HG03520 (cell line): ENCODE measurements at regions not wholly inside any gene's neighbourhood (a gene's known extent, or its start where the extent isn't known, plus 50 kb on each side); places are given as distances from the start of the nearest gene placed in this dataset.
"Not testable (repeated sequence)": the region's sequence is repeated elsewhere in the genome, so short reads cannot be mapped to it uniquely, and the experiment has no call there.

Source experiments
- ATAC-seq: cut with Tn5 transposase; IDR thresholded peaks from one replicate; pipeline ENCODE4 v1.9.1; 2021; ENCODE audit warnings: mild to moderate bottlenecking, moderate library complexity; ENCODE audit not compliant: unreplicated experiment

DNA sequence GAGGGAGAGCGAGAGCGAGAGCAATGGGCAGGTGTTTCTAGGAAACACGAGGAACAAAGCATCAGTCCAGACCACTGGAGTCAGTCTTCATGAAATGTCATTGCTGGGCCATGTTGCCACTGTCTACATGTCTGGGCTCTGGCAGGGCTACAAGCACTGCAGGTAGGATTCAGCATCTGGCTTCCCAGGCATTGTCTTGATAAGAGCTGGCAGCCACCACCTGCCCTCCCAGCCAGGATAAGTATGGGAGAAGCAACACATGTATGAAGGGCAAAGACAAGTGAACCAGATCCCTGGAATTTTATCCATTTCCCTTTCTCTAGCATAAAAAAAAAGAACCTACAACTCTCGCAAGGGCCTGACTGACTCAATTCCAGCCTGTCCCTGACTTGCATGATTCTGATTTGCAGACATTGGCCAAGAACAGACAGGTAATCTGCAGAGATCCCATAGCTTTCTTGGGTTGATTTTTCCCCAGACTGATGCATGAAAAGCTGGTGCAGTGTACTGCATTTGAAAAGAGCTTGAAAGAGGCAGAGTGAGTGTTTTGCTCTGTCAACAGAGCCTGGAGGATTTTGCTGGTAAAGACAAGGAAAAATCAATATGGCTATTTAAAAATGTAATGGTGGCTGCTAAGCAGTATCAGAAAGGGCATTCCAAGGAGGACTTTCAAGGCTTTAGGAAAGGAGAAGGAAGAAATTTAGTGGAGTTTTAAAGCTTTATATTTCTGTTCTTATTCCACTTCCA, 157.2 kb upstream of the MYRIP start:
- ATAC-seq = no peak

DNA sequence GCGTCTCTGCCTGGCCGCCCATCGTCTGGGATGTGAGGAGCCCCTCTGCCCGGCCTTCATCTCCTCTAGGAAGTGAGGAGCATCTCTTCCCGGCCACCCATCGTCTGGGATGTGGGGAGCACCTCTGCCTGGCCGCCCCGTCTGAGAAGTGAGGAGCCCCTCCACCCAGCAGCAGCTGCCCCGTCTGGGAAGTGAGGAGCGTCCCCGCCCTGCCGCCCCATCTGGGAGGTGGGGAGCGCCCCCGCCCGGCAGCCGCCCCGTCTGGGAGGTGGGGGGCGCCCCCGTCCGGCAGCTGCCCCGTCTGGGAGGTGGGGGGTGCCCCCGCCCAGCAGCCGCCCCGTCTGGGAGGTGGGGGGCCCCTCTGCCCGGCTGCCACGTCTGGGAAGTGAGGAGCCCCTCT, 153.7 kb upstream of the MYRIP start:
- ATAC-seq = not testable (repeated sequence)

DNA sequence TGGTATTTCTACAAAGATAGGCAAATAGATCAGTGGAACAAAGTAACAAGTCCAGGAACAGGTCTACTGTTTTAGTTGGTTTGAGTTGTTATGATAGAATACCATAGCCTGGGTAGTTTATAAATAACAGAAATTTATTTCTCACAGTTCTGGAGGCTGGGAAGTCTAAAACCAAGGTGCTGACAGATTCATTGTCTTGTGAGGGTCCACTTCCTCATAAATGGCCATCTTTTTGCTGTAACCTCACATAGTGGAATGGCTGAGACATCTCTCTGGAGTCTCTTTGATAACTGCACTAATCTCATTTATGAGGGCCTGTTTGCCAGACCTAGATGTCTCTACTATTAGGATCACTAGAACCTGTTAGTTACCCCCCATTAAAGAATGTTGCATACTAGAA, 152.3 kb upstream of the MYRIP start:
- no peak for ATAC-seq

DNA sequence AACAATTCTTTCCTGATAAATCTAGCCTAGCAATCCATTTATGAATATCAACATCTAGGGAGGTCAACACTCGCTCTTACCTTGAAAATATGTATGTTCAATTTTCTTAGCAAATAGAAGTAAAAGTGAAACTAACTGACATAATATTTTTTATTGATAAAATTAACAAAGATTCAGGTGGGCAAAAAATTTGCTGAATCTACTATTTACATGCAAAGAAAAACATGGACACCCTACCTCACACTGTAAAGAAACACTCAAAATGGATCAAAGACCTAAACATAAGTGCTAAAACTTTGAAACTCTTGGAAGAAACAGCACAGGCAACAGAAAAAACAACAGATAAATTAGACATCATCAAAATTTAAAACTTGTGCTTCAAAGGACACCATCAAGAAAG, 151.6 kb upstream of the MYRIP start:
- no peak for ATAC-seq

DNA sequence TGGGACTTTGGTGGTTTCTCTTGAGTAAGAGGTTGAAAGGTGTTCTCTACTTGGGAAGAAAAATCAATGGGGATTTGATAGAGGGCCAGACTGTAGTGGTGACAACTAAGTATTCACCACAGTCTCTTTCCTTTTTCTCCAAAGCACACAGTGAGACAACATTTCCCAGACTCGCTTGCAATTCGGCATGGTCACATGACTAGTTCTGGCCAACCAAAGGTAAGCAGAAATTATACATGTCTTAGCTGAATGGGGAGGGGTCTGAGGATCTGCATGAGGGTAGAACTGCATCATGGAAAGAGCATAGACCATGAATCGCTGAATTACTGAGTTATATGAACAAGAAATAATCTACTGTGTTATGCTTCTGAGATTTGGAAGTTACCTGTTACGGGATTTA, 144.5 kb upstream of the MYRIP start:
- no peak for ATAC-seq

DNA sequence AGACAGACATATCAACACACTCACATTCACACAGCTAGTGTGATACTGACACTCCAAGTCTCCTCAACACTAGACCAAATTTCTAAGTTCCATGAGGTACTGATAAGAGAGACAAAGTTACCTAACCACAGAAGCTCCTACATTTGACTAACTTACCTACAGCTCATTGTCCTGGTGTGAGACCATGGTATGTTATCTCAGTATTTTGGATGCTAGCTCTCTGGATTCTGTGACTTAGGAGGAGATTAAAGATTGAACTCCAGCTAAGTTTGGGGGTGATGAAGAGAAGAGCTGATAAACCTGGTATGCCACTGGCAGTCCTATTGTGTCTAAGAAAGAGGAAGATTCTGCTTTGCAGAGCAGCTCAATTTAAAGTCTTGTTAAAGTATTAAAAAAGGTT, 144.0 kb upstream of the MYRIP start:
- no peak for ATAC-seq

DNA sequence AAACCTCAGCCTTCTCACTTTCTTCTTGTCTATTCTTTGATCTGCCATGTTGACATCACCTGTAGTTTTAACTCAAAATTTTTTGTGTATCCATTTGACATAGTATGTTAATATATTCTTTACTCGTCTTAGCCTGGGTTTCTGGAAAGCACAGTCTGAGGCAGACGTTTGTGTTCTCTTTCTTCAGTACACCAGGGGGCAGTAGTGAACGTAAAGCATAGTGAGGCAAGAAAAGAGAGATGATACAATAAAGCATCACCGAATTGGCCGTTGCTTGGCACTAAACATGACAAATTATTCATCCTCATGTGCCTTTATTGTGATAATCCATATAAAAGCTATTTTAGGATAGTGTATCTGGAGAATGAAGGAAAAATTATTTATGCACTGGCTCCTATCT, 141.0 kb upstream of the MYRIP start:
- ATAC-seq = no peak

DNA sequence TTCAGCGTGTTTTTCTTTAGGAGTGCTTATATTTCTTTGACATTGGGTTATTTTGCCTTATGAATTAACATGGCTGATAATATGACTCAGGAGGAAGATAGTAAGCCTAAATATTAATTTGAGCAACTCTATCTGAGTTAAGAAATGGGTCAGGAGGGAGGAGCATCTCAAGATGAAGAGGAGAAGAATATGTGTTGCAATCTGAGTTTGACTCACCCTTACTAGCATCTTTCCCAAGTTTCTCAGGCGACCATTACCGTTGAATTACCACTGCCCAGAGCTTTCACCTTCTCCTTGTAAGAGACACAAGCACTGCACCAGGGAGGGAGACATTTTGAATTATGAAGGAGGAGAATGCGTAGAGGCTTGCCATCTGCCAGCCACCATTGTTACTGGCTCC, 138.3 kb upstream of the MYRIP start:
- ATAC-seq = no peak

DNA sequence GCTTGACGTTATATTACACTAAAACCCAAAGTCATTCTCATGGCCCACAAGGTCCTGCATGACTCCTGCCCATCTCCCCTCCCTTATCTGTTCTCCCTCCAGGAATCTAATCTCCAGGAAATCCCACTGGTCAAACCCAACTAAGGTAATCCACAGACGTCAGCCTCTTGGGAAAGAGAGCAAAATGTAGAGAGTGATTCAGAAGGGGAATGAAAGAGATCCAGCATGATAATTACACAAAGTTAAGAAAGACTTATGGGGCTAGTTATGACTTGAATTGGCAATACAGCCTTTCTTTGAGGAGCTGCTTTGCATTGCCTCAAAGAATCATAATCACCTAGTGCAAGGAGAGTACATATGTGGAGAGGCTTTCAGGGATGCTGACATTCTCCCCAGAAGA, 137.8 kb upstream of the MYRIP start:
- no peak for ATAC-seq

DNA sequence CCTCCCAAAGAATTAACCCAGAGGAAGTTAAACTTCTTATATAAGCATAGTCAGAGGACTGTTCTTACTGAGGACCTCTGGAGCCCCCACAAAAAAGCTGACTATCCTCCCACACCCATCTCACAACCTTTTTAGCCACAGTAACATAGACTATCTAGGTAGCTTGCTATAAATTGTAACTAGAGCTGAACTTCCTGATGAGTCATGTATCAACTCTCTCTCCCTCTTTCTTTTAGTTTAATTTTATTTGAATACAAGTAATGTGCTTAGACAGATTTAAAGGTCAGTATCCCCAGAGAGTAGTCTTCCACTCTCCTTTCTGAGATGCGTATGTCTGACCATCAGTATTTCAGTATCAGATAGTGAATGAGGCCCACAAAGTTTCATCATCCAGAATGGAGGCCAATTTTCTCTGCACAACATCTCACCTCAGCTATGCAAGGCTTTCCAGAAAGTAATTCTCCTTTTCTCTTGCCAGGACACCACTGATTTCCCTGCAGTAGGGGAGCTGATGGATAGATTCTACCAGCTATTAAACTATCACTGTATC, 104.0 kb upstream of the MYRIP start:
- no peak for ATAC-seq

DNA sequence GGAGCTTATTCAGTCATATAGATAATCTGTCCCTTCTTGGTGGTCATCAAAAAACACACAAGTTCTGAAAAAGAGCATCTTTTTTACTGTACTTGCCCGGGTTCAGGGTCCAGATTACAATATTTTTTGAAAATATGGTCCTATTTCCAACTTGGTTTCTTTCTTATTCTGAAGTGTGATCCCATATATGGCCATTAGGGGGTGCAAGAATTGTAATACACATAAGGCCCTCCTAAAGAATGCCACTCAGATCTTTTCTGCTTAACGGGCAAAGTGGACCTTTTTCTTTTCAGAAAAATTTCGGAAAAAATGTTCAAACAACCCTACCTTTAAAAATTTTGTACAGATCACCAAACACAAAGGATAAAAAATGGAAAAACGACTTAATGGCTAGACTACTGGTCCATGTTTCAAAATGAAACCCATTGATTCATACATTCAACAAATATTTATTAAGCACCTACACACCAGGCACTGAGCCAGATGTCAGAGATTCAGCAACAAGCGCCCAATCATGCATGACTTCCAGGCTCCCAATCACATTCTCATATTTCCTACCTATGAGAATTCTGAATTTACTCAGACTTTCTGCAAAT, 102.0 kb upstream of the MYRIP start:
- ATAC-seq = peak; percentile 76

DNA sequence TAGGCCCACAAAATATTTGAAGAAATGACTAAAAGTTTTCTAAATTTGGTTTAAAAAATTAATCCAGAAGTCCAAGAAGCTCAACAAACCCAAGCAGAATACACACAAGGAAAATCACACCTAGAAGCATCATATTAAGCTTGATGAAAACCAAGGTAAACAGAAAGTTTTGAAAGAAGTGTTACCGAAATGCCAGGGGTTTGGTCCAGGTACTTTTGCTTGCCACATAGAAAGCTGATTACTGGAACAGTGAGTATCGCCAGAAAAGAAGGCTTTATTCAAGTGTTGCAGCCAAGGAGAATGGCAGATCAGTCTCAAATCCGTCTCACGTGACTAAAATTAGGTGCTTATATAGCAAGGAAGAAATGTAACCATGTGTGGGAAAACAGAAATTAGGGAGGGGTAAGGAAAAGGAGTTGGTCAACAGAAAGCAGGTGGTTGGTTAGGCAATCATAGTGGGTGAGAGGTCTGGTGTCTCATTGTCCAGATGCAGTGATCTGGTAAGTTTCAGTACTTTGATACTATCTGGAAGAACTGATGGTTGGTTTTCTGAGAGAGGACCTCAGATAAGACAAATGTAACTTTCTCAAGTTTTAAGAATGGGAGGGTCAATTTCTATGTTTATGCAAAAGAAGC, 96.9 kb upstream of the MYRIP start:
- ATAC-seq = no peak

DNA sequence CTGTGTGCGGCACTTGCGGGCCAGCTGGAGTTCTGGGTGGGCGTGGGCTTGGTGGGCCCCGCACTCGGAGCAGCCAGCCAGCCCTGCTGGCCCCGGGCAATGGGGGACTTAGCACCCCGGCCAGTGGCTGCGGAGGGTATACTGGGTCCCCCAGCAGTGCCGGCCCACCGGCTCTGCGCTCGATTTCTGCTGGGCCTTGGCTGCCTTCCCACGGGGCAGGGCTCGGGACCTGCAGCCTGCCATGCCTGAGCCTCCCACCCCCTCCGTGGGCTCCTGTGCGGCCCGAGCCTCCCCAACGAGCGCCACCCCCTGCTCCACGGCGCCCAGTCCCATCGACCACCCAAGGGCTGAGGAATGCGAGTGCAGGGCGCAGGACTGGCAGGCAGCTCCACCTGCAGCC, 96.1 kb upstream of the MYRIP start:
- not testable (repeated sequence) for ATAC-seq

DNA sequence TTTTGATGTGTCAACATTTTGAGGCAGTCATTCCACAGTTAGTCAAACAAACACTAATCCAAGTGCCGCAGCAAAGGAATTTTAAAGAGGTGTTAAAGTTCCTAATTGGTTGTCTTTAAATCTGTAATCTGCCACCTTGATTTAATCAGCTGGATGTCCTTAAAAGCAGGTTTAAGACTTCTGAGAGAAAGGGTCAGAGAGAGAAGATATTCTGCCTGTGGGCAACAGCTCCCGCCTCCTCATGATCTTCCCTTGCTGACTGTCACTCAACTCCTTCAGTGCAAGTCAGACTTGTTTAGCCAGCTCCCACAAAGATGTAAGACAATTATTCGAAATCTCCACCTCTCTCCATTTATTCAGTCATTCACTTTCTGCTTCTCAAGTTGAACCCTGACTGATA, 92.6 kb upstream of the MYRIP start:
- no peak for ATAC-seq

DNA sequence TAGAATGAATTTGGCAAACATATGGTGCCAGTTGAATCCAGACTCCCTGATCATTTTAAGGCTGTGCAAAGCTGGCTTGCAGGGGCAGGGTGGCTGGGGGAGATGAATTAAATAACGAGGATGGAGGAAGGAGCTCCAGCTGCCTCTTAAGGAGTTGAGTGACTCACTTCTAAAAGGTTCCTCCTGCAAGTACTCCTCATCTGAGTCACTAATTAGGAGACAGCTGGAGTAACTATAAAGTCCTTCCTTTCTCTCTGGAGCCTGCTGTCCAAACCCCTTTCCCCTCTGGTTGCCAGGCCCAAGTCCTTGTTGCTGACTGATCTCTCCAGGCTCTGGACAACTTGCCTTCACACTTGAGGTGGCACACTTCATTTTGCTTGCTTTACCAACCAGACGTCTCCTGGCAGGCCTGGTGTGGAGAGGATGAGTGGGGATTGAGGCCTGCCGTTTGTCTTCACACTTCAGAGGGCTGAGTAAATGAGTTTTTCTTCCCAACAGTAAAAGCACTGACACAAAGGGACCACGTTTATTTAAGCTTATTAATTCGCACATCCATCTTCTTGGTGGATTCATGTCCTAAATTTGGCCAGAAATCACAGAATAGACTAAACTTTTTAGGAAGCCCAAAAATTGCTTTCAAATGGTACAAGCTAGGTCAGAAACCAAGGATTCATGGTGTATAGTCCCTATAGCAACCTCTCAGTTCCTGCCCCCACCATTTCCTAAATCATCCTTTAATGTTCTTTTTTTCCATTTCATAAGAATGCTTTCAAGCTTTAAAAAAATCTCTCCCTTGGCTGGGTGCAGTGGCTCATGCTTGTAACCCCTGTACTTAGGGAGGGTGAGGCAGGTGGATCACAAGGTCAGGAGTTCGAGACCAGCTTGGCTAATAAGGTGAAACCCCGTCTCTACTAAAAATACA, 90.5 kb upstream of the MYRIP start:
- ATAC-seq = no peak

DNA sequence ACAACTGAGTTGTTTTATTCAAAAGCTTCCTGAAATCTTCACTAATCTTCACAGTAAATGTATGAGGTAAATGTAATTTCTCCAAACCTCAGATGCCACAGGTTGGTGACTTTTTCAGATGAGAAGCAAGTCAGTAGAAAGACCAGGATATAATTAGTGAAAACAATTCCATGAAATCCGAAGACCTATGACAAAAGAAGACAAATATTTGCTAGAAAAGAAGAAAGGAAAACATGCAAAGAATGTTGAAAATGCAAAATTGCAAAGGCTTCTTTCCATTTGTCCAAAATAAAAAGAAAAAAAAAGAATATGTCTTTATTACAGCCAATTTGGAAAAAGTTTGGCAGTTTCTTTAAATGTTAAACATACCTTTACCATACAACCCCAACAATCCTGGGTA, 88.3 kb upstream of the MYRIP start:
- no peak for ATAC-seq

DNA sequence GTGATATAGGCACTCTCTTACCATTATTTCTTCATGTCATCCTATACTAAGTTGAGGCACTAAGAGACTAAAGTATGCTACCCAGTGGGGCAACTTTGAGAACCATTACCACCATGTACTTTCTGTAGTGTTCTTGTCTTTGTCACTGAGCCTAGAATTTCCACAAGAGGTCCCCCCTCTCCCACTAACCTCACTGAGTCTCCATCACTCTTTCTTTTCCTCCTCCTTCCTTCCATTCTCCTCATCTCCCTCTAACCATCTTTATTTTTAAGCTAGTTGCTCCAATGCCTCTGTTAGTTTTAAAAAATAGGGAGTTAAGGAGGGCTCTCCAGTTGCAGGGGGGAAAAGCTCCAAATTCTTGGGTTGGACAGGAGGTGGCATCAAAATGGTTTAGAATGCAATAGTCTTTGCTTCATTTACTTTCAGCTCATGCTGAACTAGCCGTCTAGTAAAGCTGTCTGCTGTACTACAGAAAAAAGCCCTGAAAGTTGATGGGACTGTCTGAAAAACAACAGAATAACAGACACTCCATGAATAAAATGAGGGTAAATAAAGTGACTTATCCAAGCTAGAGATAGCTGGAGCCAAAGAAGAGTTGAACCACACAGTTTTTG, 85.1 kb upstream of the MYRIP start:
- ATAC-seq = no peak

DNA sequence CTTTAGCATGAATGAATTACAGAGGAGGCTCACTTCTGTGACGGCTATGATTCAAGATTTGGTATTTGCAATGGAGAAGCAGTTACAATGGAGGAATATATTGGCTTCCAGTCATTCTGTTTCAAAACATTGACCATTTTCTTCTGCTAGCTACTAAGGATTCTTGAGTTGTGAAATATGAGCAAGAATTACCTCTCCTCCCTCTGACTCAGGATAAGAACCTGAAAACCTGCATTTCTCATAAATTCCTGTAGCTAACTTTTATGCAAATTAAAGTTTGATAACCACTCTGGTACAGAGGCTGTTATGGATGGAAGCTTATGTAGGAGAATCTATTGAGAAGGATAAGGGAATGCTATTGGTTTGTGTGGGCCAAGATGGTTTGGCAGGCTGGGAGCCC, 84.1 kb upstream of the MYRIP start:
- ATAC-seq = no peak

DNA sequence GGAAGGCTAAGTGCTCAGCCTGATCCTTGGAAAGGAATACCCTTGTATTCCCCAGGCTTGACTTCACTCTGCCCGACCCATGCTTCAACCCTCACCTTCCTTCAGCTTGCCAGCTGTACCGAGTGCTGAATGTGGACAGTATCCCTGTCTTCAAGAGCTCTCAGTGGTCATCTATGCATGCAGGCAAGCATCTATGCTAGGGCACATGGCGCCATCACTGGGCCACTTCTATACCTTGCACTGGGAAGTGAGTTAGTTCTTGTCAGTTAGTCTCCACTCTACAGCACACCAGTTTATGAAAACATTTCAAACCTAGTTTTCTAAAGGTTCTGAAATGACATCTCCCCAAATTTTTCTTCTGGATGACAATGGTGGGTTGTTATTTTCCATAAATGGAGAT, 82.0 kb upstream of the MYRIP start:
- ATAC-seq = no peak

DNA sequence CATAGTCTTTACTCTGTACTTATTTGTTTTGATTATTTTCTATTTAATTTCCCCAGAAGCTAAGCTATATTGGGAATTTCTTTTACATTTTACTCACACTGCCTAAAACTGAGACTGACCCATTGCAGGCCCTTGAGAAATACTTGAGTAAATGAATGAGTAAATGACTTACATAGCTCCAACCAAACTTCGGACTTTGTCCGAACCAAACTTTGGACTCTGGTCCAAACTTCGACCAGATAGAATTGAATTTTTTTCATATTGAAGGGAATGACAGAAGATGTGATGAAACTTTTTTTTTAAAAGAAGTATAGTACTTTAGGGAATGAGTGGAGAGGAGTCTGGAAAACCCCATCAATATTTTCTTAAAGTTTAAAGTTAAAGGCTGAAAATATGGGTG, 75.6 kb upstream of the MYRIP start:
- no peak for ATAC-seq

DNA sequence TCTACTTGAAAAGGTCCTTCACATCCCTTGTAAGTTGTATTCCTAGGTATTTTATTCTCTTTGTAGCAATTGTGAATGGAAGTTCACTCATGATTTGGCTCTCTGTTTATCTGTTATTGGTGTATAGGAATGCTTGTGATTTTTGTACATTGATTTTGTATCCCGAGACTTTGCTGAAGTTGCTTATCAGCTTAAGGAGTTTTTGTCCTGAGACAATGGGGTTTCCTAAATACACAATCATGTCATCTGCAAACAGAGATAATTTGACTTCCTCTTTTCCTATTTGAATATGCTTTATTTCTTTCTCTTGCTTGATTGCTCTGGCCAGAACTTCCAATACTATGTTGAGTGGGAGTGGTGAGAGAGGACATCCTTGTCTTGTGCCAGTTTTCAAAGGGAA, 69.8 kb upstream of the MYRIP start:
- ATAC-seq = not testable (repeated sequence)
